Uterus (tissue), 2 donors: ENCODE measurements at regions not wholly inside any gene's neighbourhood (a gene's known extent, or its start where the extent isn't known, plus 50 kb on each side); places are given as distances from the start of the nearest gene placed in this dataset.

Source experiments
- CTCF ChIP-seq, 4 experiments: fragments of 200-600 bp in 2 of 4; fragments of 450-650 bp in 2 of 4; sonication (generic) in 2 of 4; IDR thresholded peaks; one replicate each; pipeline ENCODE4 v1.5.1; 2016 to 2019; ENCODE audit warnings: antibody characterized with exemption in 4 of 4, mild to moderate bottlenecking in 2 of 4, moderate library complexity in 1 of 4
- POLR2A ChIP-seq, 2 donors: fragments of 450-650 bp; IDR thresholded peaks; one replicate each; pipeline ENCODE4 v1.6.1; 2016; ENCODE audit warnings: antibody characterized with exemption in 2 of 2, mild to moderate bottlenecking in 1 of 2, moderate library complexity in 1 of 2

DNA sequence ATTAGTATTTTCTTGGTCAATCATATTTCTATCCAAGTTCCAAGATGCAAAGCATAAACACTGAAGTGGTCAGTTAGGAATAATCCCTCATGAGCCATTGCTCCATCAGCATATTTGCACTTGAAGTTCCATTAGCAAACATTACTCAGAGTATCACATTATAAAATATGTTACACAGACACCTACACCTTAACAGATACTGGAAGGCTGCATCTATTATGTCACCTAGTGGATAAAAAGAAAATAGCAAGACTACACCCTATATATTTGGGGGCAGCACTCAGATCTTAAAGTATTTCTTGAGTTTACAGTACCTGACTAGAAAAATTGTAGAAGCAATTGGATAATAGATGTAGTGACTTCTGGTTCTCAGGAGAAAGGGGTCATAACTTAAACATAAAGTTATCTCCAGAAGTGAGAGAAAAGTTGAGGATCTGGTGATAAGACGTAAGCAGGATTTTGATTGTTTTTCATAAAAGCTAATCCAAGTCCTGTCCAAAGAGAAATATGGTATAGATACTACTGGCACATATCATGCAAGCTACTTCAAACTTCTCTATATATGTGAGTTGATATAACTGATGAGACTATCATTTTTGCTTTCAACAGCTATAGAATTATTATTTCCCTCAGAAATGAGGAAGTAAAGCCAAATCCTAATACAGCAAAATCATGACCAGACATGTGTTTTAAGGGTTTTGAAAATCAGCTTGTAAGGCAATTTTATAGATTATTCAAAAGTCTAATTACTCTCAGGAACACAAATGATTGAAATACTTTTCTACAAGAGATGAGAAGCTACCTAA lies 422.2 kb downstream of the GBE1 start:
- TF ChIP-seq POLR2A (IDR thresholded peaks at IDR 0.05) = no peak
- TF ChIP-seq CTCF (IDR thresholded peaks at IDR 0.05) = no peak
